ENCODE measurements at regions not wholly inside any gene's neighbourhood (a gene's known extent, or its start where the extent isn't known, plus 50 kb on each side); places are given as distances from the start of the nearest gene placed in this dataset.
"Not testable (repeated sequence)": the region's sequence is repeated elsewhere in the genome, so short reads cannot be mapped to it uniquely, and the experiment has no call there.

- DNase-seq: no peak
Measured at GRCh38 chr2:16359961-16360360, 305.7 kb downstream of the CYRIA start.

DNA sequence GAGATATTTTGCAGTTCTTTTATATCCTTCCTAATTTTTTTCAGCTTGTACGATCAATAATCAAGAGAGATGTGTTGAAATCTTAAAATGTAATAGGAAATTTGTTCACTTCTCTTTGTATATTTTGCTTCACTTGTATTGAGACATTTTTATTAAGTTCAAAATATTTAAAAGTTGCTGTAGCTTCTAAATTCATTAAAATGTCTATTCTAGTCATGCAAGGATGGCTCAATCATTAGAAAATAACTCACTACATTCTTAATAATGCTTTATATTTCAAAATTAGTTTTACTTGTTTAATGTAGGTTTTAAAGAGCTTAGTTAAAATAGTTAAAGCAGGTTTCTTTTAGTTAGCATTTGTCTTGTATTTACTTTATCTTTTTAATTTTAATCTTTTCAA is 308.4 kb downstream of the CYRIA start:
- no peak for DNase-seq

- DNase-seq: no peak
Measured at GRCh38 chr2:16351541-16351940, 314.1 kb downstream of the CYRIA start.

DNA sequence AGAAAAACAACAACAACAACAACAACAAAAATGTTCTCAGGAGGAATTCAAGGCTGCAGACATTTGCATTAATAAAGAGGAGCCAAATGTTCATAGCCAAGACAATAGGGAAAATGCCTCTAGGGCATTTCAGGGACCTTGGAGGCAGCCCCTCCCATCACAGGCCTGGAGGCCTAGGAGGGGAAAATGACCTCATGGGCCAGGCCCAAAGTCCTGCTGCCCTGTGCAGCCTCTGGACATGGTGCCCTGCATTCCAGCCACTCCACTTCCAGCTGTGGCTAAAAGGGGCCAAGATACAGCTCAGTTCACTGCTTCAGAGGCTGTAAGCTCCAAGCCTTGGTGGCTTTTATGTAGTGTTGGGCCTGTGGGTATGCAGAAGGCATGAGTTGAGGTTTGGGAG is 314.5 kb downstream of the CYRIA start:
- DNase-seq: no peak

DNA sequence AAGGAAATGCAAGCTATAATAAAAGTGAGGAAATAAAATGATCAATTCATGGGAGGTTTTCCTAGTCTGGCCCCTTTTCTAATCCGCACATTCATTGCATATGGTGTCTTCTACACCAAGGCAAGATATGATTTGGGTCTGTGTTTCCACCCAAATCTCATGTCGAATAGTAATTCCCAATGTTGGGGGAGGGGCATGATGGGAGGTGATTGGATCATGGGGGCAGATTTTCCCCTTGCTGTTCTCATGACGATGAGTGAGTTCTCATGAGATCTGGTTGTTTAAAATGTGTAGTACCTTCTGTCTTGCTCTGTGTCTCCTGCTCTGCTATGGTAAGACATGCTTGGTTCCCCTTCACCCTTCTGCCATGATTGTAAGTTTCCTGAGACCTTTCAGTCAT is 315.4 kb downstream of the CYRIA start:
- DNase-seq: no peak

DNA sequence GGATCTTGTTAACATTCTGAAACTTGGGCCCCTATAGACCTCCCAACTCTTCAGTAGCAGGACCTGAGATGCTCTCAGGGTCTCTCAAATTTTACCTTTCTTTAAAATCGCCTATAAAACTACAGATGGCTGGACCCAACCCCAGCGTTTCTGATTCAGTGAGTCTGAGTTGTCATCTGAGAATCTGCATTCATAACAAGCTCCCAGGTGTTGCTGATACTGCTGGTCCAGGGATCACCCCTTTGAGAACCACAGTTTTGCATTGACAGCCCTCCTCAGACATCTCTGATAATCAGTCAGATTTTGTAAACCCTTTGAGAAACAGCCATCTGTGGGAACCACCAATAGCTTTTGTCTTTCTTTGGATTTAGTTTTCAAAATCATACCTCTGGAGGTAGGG is 315.8 kb downstream of the CYRIA start:
- DNase-seq: no peak

- DNase-seq: no peak
Measured at GRCh38 chr2:16348821-16349515, 316.7 kb downstream of the CYRIA start.

GRCh38 chr2:16346671-16347070 is 319.0 kb downstream of the CYRIA start:
- DNase-seq: no peak

DNA sequence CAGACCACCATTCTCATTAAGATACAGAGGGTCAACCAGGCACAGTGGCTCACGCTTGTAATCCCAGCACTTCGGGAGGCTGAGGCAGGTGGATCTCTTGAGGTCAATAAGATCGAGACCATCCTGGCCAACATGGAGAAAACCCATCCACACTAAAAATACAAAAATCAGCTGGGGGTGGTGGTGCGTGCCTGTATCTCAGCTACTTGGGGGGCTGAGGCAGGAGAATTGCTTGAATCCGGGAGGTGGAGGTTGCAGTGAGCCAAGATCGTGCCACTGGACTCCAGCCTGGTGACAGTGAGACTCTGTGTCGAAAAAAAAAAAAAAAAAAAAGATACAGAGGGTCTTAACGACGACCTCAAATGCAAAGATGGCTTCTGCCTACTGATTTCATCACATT is 320.4 kb downstream of the CYRIA start:
- DNase-seq: not testable (repeated sequence)

DNA sequence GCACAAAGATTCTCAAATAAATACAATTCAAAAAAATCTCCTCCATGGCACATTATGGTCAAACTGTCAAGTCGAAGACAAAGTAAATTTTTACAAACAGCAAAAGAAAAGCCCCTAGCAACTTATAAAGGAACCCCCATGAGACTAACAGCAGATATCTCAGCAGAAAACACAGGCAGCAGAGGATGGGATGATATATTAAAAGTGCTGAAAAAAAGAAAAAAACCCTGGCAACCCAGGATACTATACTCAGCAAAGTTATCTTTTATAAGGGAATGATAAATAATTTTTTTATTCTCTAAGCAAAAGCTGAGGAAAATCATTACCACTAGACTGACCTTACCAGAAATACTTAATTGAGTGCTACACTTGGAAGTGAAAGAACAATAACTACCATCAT is 326.4 kb downstream of the CYRIA start:
- DNase-seq: no peak

DNA sequence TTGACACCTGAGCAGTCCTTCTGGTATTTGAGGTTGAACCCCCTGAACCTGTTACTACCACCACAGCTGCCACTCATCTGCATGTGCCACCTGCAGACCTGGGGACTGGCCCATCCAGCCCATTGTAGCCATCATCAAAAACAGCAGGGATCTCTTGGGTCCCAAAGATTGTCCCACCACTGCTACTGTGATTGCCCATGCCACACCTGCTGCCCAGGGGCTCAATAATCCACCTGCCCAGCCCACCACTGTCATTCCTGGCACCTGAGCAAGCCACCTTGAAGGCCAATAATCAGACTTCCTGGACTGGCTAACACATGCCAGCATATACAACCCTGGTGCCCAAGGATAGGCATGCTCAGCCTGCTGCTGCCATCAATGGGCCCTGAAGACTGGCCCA is 327.6 kb downstream of the CYRIA start:
- DNase-seq: no peak

DNA sequence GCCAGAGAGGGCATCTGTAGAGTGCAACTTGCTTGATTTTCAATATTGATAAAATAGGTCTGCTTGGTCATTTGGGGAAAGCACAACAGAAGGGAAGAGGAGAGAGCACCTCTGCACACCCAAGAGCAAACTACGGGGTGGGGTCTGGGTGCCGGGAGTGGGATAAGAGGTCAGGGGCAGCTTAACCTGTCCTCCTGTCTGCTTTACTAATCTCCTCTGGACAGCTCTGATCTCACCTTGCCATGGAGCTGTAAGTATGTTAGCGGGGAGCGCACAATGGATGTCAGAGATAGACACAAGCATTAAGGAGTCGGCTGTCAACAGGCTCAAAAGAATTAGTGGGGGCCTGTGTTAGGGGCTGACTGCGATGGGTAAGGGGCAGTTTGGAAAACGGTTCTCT is 328.7 kb downstream of the CYRIA start:
- no peak for DNase-seq

GRCh38 chr2:16336491-16336890 is 329.1 kb downstream of the CYRIA start:
- DNase-seq: no peak

DNA sequence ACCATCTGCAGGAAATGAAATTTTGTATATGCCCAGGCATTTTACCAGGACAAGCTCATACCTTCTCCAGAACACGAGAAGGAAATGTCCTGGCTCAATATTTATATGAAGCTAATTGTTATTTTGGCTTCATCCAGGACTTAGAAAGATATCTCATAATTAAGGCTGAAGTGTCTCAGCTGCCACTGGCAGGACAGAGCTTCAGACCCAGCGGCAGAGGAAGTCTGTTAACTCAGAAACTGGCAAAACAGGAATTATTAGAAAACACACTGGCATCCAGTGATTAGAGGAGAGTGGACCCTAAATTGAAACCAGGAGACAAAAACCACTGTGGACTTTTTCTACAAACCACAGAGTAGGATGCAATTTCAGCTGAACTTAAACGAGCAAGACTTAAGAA is 329.7 kb downstream of the CYRIA start:
- no peak for DNase-seq

DNA sequence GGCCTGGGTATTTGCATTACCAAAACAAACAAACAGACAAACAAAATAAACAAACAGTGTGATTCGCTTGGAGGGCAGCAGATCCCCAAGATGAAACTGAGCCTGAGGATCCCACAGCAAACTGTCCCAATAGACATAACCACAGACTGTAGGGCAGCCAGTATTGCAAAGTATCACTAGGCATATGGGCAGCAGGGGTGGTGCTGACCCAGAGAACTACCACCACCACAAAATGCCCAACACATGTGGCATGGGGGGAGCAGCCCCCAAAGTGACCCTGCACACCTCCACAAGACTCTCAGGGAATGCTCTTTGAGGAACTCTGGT is 330.1 kb downstream of the CYRIA start:
- no peak for DNase-seq

- DNase-seq: no peak
Measured at GRCh38 chr2:16334886-16335603, 330.6 kb downstream of the CYRIA start.

DNA sequence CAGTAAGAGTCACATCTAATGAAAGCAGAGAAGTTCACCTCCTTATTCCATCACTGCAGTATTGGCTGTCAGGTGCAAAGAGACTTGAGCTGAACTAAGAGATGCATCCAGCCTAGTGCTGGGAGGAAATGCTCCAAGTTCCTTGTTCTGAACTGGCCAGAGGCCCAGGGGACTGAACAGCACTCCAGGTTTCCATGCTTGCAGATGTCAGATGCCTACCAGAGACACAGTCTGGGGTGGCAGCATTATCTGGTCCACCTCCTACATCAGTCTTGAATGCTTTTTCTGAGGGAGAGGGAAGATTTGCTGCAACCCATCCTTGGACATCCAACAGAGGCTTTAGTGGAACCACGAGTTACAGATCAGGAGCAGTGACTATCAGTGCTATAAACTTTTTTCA is 331.3 kb downstream of the CYRIA start:
- DNase-seq: no peak

DNA sequence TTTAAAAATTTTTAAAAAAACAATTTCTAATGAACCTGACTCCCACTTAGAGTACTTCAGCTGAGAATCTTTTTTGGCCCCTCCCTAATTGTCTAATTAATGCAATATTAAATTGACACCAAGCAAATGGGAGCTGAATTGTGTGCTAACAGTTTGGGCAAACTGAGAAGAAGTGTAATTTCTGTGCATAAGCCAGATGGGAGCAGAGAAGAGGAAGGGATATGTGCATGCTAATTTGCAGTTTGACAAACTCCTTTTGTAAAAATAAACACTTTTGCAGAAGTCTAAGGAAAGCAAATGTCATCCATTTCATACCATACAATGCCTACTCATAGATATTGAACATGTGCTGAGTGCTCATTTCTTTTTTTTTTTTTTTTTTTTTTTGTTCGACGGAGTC is 332.0 kb downstream of the CYRIA start:
- DNase-seq: no peak

- DNase-seq: no peak
Measured at GRCh38 chr2:16332681-16333557, 332.7 kb downstream of the CYRIA start.

DNA sequence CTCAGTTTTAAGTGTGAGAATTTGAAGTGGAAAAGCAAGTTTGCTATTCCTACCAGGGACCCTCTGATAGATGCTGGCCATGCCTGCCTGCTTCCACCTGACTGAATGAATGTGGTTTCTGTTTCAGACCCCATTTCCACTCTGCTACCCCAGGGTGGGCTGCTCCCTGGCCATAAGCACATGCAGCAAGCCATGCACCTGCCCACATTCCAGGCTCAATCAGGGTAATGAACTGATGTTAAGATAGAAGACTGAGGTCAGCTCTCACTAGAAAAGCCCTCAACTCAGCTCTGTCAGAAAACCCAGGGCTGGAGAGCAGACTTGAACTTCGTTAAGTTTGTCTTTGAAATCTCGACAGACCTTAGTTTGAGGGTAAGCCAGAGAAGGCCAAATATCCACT is 333.9 kb downstream of the CYRIA start:
- DNase-seq: no peak

GRCh38 chr2:16330982-16331381 is 334.7 kb downstream of the CYRIA start:
- no peak for DNase-seq

DNA sequence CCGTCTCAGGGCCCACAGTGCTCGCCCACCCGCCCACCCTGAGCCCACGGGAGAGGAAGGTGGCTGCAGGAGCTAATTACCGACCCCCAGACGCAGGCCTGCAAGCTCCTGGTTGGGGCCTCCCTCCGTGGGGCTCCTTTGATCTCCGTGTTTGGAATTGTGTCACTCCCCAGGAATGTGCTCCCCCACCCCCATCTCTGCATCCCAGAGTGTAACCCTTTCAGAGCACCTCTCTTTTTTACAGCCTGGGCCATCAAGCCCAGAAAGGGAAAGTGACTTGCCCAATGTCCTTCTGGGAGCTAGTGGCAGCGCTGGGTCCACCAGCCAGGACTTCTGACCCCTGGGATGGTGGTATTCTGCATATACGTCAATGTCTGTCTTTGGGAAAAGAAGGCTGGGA is 335.1 kb downstream of the CYRIA start:
- no peak for DNase-seq

- no peak for DNase-seq
Measured at GRCh38 chr2:16330012-16330411, 335.6 kb downstream of the CYRIA start.

- no peak for DNase-seq
Measured at GRCh38 chr2:16329421-16329820, 336.2 kb downstream of the CYRIA start.
